IPS DF 4.7 (cell line): ENCODE measurements at regions not wholly inside any gene's neighbourhood (a gene's known extent, or its start where the extent isn't known, plus 50 kb on each side); places are given as distances from the start of the nearest gene placed in this dataset.

Experiments
- DNase-seq: peaks from one replicate; pipeline ENCODE4 v3.0.0-alpha.2; 2013; ENCODE audit warnings: low spot score; ENCODE audit errors: extremely low read depth

GRCh38 chr20:52586660-52587059 is 385.5 kb upstream of the TSHZ2 start:
- DNase-seq, result no peak

GRCh38 chr20:52585333-52585732 is 386.8 kb upstream of the TSHZ2 start:
- DNase-seq, result no peak

GRCh38 chr20:52578559-52578958 is 387.0 kb upstream of the ZFP64 start:
- no peak for DNase-seq

- no peak for DNase-seq
Measured at GRCh38 chr20:52577696-52578095, 386.1 kb upstream of the ZFP64 start.

- no peak for DNase-seq
Measured at GRCh38 chr20:52572687-52573086, 381.1 kb upstream of the ZFP64 start.

- DNase-seq, result no peak
Measured at GRCh38 chr20:52569201-52569600, 377.6 kb upstream of the ZFP64 start.

GRCh38 chr20:52565614-52566013 is 374.0 kb upstream of the ZFP64 start:
- no peak for DNase-seq

- DNase-seq, result no peak
Measured at GRCh38 chr20:52564594-52564993, 373.0 kb upstream of the ZFP64 start.

GRCh38 chr20:52552181-52552872 is 360.7 kb upstream of the ZFP64 start:
- DNase-seq, result peak; percentile 5

- DNase-seq, result no peak
Measured at GRCh38 chr20:52542131-52542530, 350.6 kb upstream of the ZFP64 start.

- no peak for DNase-seq
Measured at GRCh38 chr20:52540509-52540908, 348.9 kb upstream of the ZFP64 start.

- no peak for DNase-seq
Measured at GRCh38 chr20:52539891-52540290, 348.3 kb upstream of the ZFP64 start.

- DNase-seq, result no peak
Measured at GRCh38 chr20:52536841-52537400, 345.3 kb upstream of the ZFP64 start.

GRCh38 chr20:52536040-52536439 is 344.5 kb upstream of the ZFP64 start:
- no peak for DNase-seq

- DNase-seq, result no peak
Measured at GRCh38 chr20:52534616-52535015, 343.0 kb upstream of the ZFP64 start.

GRCh38 chr20:52533401-52533800 is 341.8 kb upstream of the ZFP64 start:
- DNase-seq, result no peak

GRCh38 chr20:52532674-52533073 is 341.1 kb upstream of the ZFP64 start:
- DNase-seq, result no peak

- DNase-seq, result no peak
Measured at GRCh38 chr20:52530571-52530970, 339.0 kb upstream of the ZFP64 start.

GRCh38 chr20:52529826-52530225 is 338.2 kb upstream of the ZFP64 start:
- DNase-seq, result no peak

GRCh38 chr20:52524861-52525260 is 333.3 kb upstream of the ZFP64 start:
- DNase-seq, result no peak

GRCh38 chr20:52518735-52519134 is 327.2 kb upstream of the ZFP64 start:
- DNase-seq, result no peak

- DNase-seq, result no peak
Measured at GRCh38 chr20:52515877-52516276, 324.3 kb upstream of the ZFP64 start.

GRCh38 chr20:52500157-52500556 is 308.6 kb upstream of the ZFP64 start:
- no peak for DNase-seq
